Stimulated activated CD4-positive, alpha-beta T cell treated with anti-CD3 and anti-CD28 coated beads, Interleukin-12 subunit alpha, Interleukin-12 subunit beta, amount 100 ng/mL, for 24 hours (primary cell): ENCODE measurements at regions not wholly inside any gene's neighbourhood (a gene's known extent, or its start where the extent isn't known, plus 50 kb on each side); places are given as distances from the start of the nearest gene placed in this dataset.
"Not testable (repeated sequence)": the region's sequence is repeated elsewhere in the genome, so short reads cannot be mapped to it uniquely, and the experiment has no call there.

Experiments
- DNase-seq, 2 experiments: peaks; one replicate each; pipeline ENCODE4 v3.0.0-alpha.2; 2020; ENCODE audit warnings: low read depth in 2 of 2

- DNase-seq = peak; percentile 2 to 24
These were observed 465.9 kb upstream of the ERCC4 start for GRCh38 chr16:13453938-13454553.

GRCh38 chr16:13463619-13464018 is 456.3 kb upstream of the ERCC4 start:
- DNase-seq = no peak

- no peak for DNase-seq
These were observed 448.9 kb upstream of the ERCC4 start for GRCh38 chr16:13471036-13471435.

GRCh38 chr16:13478991-13479390 is 441.0 kb upstream of the ERCC4 start:
- DNase-seq = no peak

GRCh38 chr16:13479549-13479948 is 440.4 kb upstream of the ERCC4 start:
- no peak for DNase-seq

GRCh38 chr16:13480801-13481200 is 439.2 kb upstream of the ERCC4 start:
- DNase-seq = no peak

GRCh38 chr16:13483121-13483520 is 436.8 kb upstream of the ERCC4 start:
- no peak for DNase-seq

GRCh38 chr16:13489416-13489815 is 430.5 kb upstream of the ERCC4 start:
- DNase-seq = not testable (repeated sequence)

GRCh38 chr16:13492046-13492445 is 427.9 kb upstream of the ERCC4 start:
- no peak for DNase-seq

- no peak for DNase-seq
These were observed 415.9 kb upstream of the ERCC4 start for GRCh38 chr16:13503960-13504635.

- DNase-seq = no peak
These were observed 412.4 kb upstream of the ERCC4 start for GRCh38 chr16:13507530-13507929.

- DNase-seq = no peak
These were observed 409.4 kb upstream of the ERCC4 start for GRCh38 chr16:13510425-13511151.

GRCh38 chr16:13517841-13518240 is 402.1 kb upstream of the ERCC4 start:
- DNase-seq = no peak

GRCh38 chr16:13519871-13520270 is 400.1 kb upstream of the ERCC4 start:
- DNase-seq = no peak

- DNase-seq = no peak
These were observed 398.6 kb upstream of the ERCC4 start for GRCh38 chr16:13521356-13521755.

- DNase-seq = no peak
These were observed 392.6 kb upstream of the ERCC4 start for GRCh38 chr16:13527332-13527731.

- DNase-seq = no peak
These were observed 391.3 kb upstream of the ERCC4 start for GRCh38 chr16:13528691-13529090.

GRCh38 chr16:13529193-13529982 is 390.6 kb upstream of the ERCC4 start:
- no peak for DNase-seq

GRCh38 chr16:13540771-13541170 is 379.2 kb upstream of the ERCC4 start:
- no peak for DNase-seq

GRCh38 chr16:13542284-13542683 is 377.7 kb upstream of the ERCC4 start:
- DNase-seq = no peak

GRCh38 chr16:13543850-13544249 is 376.1 kb upstream of the ERCC4 start:
- no peak for DNase-seq

- no peak for DNase-seq
These were observed 374.7 kb upstream of the ERCC4 start for GRCh38 chr16:13545271-13545670.
